ENCODE measurements at regions not wholly inside any gene's neighbourhood (a gene's known extent, or its start where the extent isn't known, plus 50 kb on each side); places are given as distances from the start of the nearest gene placed in this dataset.
A peak's percentile ranks its signal among the peaks of the same experiment; 100 is the strongest.

GRCh38 chr2:191758518-191759507 lies 80.9 kb downstream of the NABP1 start:
- TF ChIP-seq POLR2AphosphoS5 (IDR thresholded peaks at IDR 0.05) (no peak), CTCF (IDR thresholded peaks at IDR 0.05 in 8 of 11, conservative IDR thresholded peaks at IDR 0.05 in 3 of 11) (peak; percentile 5 to 79 (median 60))
- DNase-seq, result peak; percentile 79
- no peaks in the 10 kb centered on the region for H3K36me3 ChIP-seq
- H3K9me3 ChIP-seq, result no peaks in the 10 kb centered on the region
- H3K4me1 ChIP-seq, result peaks cover 0 to 13% (median 3%) of the 10 kb centered on the region in 6 donors
- WGBS, 5 donors, result 46 to 55% (median 53%) methylated on average over 13 of the region's 13 CpGs
- intact Hi-C loops (cut with DNase I; ENCODE audit: low total_unique reads), result no loop called here
- H3K4me3 ChIP-seq, result no peak overlapping the region
- peak overlapping the region in 1 of 8 donors; percentile 40 for H3K27ac ChIP-seq
- H3K27me3 ChIP-seq (replicated peaks in 1 of 7), result no peaks in the 10 kb centered on the region

DNA sequence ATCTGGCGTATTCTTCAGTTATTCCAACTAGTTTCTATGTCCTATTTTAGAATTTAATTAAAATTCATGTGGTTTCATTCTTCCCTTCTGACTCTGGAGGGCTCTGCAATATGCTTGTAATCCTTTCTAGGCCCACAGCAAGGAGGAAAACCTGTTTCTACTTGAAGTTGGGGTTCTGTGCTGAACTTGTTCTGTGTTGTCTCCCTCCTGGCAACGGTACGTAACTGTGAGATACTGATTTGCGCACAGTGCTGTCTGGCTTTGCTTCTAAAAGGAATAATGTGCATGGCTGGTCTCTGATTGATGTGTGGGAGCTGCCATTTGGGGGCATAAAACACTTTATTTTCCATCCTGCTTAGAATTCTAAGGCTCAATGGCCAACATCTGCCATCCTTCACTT lies 81.7 kb downstream of the NABP1 start:
- 91 to 97% (median 95%) methylated on average over 4 of the region's 4 CpGs for WGBS, 5 donors
- intact Hi-C loops (cut with DNase I; ENCODE audit: low total_unique reads), result no loop called here
- Histone ChIP-seq H3K4me1 (peaks cover 0 to 13% (median 3%) of the 10 kb centered on the region in 6 donors), H3K27me3 (replicated peaks in 1 of 7) (no peaks in the 10 kb centered on the region), H3K9me3 (no peaks in the 10 kb centered on the region), H3K27ac (no peak overlapping the region), H3K4me3 (no peak overlapping the region), H3K36me3 (no peaks in the 10 kb centered on the region)
- no peak for DNase-seq
- TF ChIP-seq POLR2AphosphoS5 (IDR thresholded peaks at IDR 0.05) (no peak), CTCF (IDR thresholded peaks at IDR 0.05 in 8 of 11, conservative IDR thresholded peaks at IDR 0.05 in 3 of 11) (no peak), POLR2A (IDR thresholded peaks at IDR 0.05) (no peak)

DNA sequence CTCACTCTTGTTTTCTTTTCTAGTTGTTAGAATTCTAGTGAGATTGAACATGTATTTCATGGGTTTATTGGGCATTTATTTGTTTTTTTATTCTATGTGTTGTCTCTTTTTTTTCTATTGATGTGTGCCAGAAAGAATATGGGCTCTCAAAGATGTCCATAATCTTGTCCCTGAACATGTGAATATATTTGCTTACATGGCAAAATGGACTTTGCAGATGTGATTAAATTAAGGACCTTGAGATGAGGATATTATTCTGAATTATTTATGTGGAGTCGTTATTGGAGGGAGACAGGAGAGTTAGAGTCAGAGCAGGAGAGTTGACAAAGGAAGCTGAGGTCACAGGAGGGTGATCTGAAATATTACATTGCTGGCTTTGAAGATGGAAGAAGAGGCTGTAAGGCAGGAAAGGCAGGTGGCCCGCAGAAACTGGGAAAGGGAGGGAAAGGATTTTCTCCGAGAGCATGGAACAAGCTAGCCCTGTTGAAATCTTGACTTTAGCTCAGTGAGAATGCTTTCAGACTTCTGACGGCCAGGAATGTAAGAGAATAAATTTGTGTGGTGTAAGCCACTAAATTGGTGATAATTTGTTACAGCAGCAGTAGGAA lies 82.8 kb downstream of the NABP1 start:
- WGBS, 5 donors, result 68 to 76% (median 76%) methylated on average over 4 of the region's 4 CpGs
- DNase-seq, result no peak
- Histone ChIP-seq H3K27ac (no peak overlapping the region), H3K27me3 (replicated peaks in 1 of 7) (no peaks in the 10 kb centered on the region), H3K4me1 (peaks cover 0 to 13% (median 3%) of the 10 kb centered on the region in 6 donors), H3K36me3 (no peaks in the 10 kb centered on the region), H3K9me3 (no peaks in the 10 kb centered on the region), H3K4me3 (no peak overlapping the region)
- intact Hi-C loops (cut with DNase I; ENCODE audit: low total_unique reads), result no loop called here
- TF ChIP-seq POLR2AphosphoS5 (IDR thresholded peaks at IDR 0.05) (no peak), CTCF (IDR thresholded peaks at IDR 0.05 in 8 of 11, conservative IDR thresholded peaks at IDR 0.05 in 3 of 11) (no peak), POLR2A (IDR thresholded peaks at IDR 0.05) (no peak)

DNA sequence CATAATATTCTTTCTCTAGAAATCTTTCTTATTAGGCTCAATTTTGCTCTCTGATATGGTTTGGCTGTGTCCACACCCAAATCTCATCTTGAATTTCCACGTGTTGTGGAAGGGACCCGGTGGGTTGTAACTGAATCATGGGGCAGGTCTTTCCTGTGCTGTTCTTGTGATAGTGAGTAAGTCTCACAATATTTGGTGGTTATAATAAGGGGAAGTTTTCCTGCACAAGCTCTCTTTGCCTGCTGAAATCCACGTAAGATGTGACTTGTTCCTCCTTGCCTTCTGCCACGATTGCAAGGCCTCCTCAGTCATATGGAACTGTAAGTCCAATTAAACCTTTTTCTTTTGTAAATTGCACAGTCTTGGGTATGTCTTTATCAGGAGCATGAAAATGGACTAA lies 73.8 kb downstream of the CAVIN2 start:
- Histone ChIP-seq H3K27me3 (replicated peaks in 1 of 7) (no peaks in the 10 kb centered on the region), H3K27ac (no peak overlapping the region), H3K36me3 (no peaks in the 10 kb centered on the region), H3K4me1 (no peaks in the 10 kb centered on the region), H3K4me3 (no peak overlapping the region), H3K9me3 (peaks cover 0 to 24% (median 6%) of the 10 kb centered on the region in 8 donors)
- no peak for DNase-seq
- TF ChIP-seq POLR2AphosphoS5 (IDR thresholded peaks at IDR 0.05) (no peak), POLR2A (IDR thresholded peaks at IDR 0.05) (no peak), CTCF (IDR thresholded peaks at IDR 0.05 in 8 of 11, conservative IDR thresholded peaks at IDR 0.05 in 3 of 11) (no peak)
- WGBS, 5 donors, result 66 to 82% (median 76%) methylated on average over 4 of the region's 4 CpGs
- intact Hi-C loops (cut with DNase I; ENCODE audit: low total_unique reads), result no loop called here
